C1 segment of cervical spinal cord (tissue), 14 donors: ENCODE measurements at regions not wholly inside any gene's neighbourhood (a gene's known extent, or its start where the extent isn't known, plus 50 kb on each side); places are given as distances from the start of the nearest gene placed in this dataset.
"Not testable (repeated sequence)": the region's sequence is repeated elsewhere in the genome, so short reads cannot be mapped to it uniquely, and the experiment has no call there.

Experiments
- DNase-seq, 14 donors: peaks; one replicate each; lab custom pipeline; 2025; lab: John Stamatoyannopoulos, UW

DNA sequence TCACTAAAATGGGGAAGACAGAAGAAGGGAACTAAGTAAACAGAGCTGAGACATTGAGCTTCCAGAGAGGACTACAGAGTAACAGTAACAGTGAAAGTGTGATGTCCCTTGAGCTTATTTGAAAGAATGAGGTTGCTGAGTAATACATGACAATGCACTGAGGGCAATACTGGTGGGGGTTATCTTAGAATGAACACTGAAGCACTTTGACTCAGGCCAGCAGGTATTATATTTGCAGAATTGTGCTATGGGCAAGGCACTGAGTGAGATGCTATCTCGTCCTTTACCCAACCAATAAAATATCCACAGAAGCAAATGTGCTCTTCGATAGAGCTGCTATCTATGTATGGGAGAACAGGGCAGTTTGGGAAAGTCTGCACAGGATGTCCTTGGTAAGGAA is 133.2 kb downstream of the DISP1 start:
- DNase-seq: no peak

- DNase-seq: no peak
These were observed 136.1 kb downstream of the DISP1 start for GRCh38 chr1:222950892-222951291.

- DNase-seq: no peak
These were observed 138.7 kb downstream of the DISP1 start for GRCh38 chr1:222953585-222953984.

GRCh38 chr1:222955964-222956363 is 141.1 kb downstream of the DISP1 start:
- DNase-seq: no peak

DNA sequence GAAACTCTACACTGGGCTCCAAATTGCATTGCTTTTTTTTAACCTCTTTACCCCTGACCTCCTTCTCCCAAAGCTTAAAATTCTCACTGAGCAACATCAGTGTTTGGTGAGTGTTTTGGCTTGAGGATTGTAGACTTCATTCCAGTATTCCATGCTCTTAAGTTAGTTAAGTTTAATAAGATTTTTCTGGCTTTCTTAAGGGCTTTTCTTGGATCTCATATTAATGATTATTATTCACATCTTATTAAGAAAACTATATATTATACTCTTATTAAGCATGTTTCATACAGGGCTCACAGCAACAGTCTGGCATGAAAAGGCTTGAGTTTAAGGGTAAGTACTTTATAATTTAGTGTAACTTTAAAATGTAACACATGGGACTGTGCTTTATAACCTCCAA is 141.8 kb downstream of the DISP1 start:
- DNase-seq: no peak

DNA sequence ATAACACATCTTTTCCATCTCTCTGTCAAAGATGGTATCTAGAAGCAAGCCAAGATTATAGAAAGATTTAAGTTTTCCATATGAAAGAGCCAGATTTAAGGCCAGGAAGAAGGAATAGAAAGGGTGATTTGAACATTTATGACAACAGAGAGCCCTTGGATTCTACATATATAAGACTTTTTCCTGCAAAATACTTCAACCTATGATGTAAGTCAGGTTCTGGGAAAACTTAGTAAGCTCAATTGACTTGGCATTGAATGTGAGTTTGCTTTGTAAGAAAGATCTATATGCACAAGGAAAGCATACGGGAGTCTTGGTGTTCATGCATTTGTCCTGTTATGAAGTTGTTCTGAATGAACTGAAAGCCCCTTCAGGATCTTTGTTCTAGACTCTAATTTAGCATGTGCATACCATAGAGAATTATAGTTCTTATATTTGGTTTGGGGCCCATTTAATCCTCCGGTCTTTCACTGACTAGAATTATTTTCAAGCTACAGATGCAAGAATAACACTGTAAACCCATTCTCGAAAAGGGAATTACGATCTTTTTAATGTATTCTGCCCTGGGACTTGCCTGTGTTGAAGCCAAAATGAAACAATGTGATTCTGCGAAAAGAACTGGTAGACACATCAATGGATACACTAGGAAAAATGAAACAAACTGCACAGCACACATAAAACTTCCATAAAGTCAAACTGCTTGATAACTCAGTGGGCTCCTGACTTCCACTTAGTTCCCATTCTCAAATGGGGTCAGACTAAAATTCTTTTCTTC is 152.8 kb downstream of the DISP1 start:
- no peak for DNase-seq

GRCh38 chr1:222970040-222970439 is 155.2 kb downstream of the DISP1 start:
- DNase-seq: no peak

GRCh38 chr1:222970711-222971110 is 155.9 kb downstream of the DISP1 start:
- no peak for DNase-seq

DNA sequence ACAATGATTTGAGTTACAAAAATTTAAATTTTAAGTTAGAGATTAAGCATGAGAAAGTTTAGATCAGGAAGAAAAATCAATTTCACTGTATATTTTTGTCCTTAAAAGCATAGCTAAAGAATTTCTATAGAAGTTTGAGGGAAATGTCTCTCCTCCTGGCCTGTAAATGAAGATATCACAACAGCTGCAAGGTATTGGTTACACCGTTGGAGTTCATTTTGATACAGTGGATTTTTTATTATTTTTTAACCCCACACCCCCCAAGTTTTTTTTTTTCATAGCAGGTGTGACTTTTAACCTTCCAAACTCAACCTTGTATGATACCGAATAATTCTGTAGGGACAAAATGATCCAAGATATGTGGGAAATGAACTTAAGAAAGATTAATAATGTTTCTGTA is 156.3 kb downstream of the DISP1 start:
- DNase-seq: no peak

GRCh38 chr1:222973561-222973960 is 158.7 kb downstream of the DISP1 start:
- no peak for DNase-seq

GRCh38 chr1:222974496-222974895 is 159.7 kb downstream of the DISP1 start:
- no peak for DNase-seq

GRCh38 chr1:222975472-222976122 is 160.8 kb downstream of the DISP1 start:
- no peak for DNase-seq

- DNase-seq: no peak
These were observed 161.6 kb downstream of the DISP1 start for GRCh38 chr1:222976453-222976852.

GRCh38 chr1:222977294-222977693 is 162.5 kb downstream of the DISP1 start:
- DNase-seq: not testable (repeated sequence)

GRCh38 chr1:222979561-222979960 is 163.5 kb downstream of the TLR5 start:
- DNase-seq: no peak

DNA sequence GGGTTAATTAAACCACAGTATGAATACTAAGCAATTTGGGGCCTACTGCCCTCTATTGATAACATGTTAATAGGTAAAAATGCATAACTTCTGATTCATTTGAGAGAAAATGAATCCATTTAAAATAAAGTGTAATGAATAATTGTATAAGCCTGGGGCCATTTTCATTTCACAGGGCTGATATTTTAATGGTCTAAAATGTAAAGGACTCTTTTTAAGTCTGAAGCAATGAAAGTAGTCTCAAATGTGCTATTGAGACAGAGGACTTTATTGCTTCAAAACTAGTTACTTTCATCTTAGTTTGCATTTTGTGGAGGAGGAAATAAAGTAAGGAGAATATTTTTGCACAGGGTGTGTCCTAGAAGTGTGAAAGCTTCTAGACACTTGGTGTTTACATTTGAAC is 155.4 kb downstream of the TLR5 start:
- DNase-seq: no peak

DNA sequence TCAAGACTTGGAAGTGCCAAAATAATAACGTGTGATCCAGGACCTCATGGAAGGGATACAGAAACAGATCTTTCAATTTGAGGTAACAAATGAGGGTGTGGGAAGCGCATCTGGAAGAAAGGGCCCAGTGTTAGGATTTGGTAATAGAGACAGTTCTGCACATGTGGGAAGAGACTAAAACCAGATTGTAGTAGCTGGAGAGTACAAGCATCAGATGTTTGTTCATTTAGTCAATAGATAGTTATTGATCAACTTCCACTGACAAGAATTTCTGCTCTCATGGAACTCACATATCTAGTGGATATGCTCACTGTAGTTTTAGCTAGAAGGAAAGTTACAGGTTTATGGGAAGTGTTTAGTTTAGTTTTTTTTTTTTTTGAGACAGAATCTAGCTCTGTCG is 153.6 kb downstream of the TLR5 start:
- no peak for DNase-seq

- DNase-seq: no peak
These were observed 151.9 kb downstream of the TLR5 start for GRCh38 chr1:222991177-222991576.

DNA sequence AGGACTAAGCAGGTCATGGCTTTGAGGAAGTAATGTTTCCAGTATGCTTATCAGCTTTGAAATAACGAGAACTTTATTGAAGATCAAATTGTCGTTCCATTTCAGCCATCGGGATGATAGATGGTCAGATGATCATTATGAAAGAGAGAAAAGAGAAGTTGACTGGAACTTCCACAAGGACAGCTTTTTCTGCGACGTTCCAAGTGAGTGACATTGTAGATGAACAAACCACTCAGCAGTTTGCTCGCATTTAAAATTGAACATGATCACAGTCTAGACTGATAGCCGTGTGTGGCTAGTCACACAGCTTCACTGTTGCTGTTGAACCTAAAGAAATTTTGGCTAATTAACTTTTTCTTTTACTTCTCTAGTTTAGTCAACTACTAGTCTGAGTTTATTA is 151.1 kb downstream of the TLR5 start:
- DNase-seq: no peak

DNA sequence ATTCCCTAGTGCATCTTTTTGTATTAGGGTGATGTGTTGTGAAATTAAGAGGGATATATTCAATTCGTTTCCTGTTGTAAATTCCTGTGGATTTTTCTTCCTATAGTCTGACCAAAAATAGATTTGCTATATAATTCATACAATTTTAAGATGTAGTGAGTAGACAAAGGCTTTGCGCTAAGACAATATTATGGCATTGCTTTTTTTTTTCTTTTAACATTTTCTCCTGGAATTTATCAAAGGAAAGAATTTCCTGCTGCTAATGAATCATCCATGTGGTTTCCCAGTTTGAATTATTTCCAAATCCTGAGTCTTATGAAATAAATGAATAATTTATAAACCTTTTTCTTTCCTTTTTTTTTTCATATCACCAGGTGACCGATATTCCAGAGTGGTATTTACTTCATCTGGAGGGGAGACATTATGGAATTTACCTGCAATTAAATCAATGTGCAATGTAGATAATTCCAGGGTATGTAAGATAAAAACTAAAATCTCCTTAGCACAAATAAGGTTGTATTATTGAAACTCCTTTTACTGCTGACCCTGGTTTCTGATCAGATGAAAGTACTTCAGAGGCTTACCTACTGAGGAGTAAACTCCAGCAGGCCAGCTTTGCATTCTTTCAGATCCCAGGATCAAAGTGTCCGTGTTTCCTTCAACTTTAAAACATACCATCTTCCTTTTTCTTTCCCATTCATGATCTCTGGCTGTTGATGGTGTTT is 148.4 kb downstream of the TLR5 start:
- no peak for DNase-seq

DNA sequence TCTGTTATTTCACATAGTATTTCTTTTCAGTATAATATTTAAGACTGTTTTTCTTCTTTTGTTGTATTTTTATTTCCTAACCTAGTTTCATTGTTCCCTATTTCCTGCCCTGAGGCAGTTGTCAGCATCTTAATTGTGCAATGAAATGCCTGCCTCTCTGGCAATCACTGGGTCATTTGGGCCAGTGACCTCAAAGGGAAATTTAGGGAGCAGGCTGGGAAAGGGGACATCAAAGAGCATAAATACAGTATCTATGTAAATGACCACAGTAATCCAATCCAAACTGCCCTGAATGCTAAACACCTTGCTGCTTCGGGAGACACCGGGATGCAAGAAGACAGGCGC is 147.8 kb downstream of the TLR5 start:
- DNase-seq: no peak

- DNase-seq: no peak
These were observed 147.3 kb downstream of the TLR5 start for GRCh38 chr1:222995620-222996309.
